Hematopoietic multipotent progenitor cell treated with erythropoietin and hydrocortisone succinate and interleukin-3 and kit ligand, for 4 days (in vitro differentiated cells): ENCODE measurements at regions not wholly inside any gene's neighbourhood (a gene's known extent, or its start where the extent isn't known, plus 50 kb on each side); places are given as distances from the start of the nearest gene placed in this dataset.

Experiments
- DNase-seq: peaks from one replicate; pipeline ENCODE4 v3.0.0-alpha.2; 2015

GRCh38 chr20:61045091-61045490, 207.0 kb upstream of the CDH4 start:
- DNase-seq: no peak

DNA sequence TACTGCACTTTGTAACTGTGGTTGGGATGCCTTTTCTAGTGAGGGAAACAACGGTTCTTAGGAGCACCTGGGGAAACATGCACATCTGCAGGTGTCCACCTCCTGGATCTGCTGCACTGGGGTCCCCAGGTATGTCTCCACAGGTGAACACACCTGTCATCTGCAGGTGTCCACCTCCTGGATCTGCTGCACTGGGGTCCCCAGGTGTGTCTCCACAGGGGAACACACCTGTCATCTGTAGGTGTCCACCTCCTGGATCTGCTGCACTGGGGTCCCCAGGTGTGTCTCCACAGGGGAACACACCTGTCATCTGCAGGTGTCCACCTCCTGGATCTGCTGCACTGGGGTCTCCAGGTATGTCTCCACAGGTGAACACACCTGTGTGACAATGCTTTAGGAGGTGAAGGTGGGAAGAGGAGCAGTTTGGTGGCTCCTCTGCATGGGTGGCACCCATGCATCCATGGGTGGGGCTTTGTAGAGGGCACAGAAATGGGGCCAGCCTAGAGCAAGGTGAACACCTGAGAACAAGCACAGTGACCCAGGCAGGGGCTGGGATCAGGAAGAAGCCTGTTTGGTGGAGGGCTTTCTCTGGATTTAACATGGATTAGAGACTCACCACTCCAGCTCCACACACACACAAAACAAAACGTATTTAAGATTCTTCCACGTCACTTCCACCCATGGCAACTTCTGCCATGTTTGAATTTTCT, 206.0 kb upstream of the CDH4 start:
- peak; percentile 69 for DNase-seq

DNA sequence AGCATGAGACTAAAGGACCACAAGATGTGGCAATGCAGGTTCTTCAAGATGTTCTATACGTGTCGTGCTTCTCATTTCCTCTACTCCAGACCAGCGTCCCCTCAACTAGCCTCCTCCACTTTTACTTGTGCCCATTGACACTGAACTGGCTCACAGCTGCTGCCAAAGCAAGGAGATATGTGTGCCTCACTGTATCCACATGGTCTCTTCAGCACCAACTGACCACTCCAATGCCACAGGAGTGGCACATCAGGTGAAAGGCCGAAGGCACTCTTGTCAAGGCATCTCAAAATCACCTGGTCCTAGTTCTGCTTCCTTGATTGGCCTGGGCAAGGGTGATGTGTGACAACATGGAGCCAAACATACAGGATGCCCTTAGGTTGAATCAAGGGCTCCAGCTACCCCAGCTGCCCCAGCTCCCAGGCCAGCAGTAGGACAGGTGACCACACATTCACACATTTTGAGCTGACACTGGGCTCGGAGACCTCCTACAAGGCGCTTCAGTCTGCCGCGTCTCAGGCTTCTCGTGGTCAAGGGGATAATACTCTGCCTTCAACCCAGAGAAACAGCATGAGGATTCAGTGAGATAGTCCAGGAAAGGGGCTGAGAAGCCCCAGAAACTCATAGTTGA, 205.2 kb upstream of the CDH4 start:
- no peak for DNase-seq

DNA sequence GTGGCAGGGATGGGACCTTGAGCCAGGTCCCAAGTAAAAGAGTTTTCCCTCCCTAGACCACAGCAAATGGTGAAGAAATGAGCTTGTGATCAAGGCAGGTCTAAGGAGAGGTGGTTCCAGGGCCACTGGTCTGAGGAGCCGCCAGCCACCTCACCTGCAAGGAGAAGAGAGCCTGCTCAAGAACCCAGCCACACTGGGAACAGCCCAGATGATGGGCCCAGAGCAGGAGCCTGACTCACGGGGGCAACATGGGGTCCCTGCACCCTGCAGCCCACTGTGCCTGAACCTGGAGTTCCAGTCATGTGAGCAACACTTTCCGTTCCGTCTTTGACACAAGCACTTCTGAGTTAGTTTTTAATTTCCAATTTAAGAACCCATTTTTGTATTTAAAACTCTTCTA, 204.5 kb upstream of the CDH4 start:
- no peak for DNase-seq

DNA sequence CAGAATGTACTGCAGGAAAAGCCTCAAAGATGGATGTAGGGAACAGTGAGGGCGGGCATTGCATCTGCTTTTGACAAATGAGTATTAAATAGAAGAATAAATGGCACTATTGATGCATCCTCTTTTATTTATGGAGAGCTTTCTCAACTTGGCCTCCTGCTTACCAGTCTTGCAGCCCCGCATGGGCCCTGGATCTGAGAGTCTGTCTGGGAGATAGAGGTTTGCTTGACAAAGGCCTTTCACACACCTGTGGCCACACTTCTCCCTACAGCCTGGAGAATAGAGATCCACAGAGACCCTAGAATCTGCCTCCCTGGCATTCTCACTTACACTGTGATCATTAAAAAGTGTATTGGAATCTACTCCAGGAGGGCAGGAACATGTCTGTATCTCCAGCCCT, 203.8 kb upstream of the CDH4 start:
- DNase-seq: no peak

DNA sequence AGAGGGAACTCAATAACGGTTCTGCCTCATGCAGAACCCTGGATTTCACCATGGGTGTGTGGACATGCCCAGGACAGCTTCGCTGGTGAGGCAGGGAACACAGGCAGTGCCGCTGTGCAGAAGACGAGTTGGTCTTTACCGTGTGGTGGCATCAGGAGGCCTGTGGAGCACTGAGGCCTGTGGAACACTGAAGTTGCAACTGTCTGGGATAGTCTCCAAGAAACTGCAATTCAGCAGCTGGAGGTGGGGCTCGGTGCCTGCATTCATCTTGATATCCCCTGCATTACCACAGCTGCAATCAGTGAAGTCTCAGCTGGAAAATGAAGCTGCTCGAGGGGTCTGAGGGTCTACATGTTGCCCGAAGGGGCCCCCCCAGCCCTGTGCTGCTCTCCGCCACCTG, 202.4 kb upstream of the CDH4 start:
- DNase-seq: no peak

DNA sequence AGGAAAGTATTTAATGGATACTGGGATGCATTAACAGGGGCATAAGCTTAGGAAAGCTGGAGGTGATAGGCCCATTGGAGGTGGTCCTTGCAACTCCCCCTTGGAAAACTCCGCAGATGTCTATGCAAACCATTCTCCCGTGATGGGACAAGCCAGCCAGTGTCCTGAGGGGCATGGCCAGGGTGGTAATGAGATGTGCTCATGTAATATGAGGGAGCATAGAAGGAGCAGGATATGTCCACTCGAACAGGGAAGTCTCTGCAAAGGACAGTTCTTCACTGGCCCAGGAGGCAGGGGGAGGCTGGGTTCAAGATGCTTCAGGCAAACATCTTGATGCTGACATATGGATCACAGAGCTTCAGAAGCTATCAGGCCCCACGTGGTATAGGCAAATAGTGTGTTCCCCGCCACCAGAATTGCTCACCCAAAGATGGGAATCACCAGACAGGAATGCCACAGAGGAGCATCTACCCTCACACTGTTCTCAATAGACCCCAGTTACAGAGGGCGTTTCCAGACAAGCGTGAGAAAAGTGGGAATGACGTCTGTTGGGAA, 201.6 kb upstream of the CDH4 start:
- DNase-seq: no peak

DNA sequence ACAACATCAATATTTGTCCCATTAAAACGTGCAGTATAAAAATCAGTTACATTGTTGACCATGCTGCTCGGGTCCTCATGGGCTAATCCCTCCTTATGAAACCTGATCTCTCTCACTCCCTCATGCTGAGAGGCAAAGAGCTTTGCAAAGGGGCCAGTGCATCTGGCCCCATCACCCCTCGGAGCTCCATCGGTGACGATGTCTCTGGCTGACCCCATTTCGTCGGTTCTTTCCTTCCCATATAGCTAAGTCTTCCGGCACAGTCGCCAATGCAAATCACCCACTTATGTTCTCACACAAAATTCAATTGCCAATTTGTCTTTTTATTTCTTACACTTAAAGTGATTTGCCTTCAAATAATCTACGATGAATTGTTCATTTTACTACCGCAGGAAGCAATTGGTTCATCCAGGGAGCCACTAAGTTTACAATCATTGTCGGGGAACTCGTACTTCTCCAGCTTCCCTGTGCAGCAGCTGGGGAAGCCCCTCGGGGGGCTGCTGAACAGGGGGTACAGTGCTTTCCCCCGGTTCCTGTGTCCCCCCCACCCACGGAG, 199.8 kb upstream of the CDH4 start:
- no peak for DNase-seq

GRCh38 chr20:61052776-61053442, 199.2 kb upstream of the CDH4 start:
- DNase-seq: no peak

- DNase-seq: no peak
Measured at GRCh38 chr20:61053487-61053886, 198.6 kb upstream of the CDH4 start.

GRCh38 chr20:61053889-61054288, 198.2 kb upstream of the CDH4 start:
- no peak for DNase-seq

GRCh38 chr20:61054411-61054810, 197.7 kb upstream of the CDH4 start:
- no peak for DNase-seq

GRCh38 chr20:61055180-61056010, 196.7 kb upstream of the CDH4 start:
- DNase-seq: no peak

DNA sequence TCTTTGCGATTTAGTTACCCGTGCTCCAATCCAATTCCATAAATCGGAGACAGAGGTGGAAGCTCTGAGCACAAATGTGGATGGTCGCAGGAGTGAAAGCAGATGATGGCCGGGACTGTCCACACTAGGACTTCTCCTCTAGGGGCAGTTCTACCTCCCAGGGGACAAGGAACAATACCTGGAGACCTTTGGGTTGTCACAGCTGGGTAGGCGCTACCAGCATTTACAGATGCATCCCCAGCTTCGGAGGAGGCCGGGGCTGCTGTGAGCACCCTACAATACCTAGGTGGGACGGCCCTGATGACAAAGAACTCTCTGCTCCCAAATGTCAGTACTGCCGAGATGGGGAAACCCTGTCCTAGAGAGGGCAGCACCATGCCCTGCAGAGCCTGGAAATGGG, 195.9 kb upstream of the CDH4 start:
- no peak for DNase-seq

DNA sequence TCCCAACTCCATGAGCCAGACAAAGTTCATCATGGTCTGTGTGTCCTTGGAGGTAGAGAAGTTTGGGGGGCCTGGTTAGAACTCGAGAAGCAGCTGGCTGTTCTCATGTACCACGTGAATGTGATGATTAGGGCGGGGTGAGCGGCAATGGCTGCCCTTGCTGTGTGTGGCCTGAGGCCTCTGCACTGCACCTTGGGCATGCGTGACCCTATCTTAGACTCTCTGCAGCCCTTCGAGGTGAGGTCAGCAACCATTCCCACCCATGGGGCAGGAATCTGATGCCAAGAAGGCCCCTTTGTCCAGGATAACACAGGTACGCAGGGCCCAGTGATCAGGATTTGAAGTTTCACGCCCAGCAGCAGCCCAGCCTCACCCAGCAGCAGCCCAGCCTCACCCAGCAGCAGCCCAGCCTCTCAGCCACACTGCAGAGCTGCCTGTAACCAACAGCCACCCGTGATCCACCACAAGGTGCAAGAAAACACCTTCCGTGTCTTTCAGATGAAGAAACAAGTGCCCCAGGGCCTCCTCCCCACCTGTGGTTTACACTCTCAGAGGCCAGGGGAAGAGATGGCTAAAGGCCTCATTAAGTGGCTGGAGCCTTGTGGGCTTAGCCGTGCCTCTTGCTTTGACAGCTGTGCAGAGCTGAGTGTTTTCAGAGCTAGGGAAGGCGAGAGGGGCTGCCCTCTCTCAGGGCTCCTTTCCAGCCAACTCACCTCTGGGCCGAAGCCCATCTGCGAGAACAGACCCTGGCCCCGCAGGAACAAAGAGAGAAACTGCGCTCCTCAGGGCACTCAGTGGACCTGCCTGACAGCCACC, 195.2 kb upstream of the CDH4 start:
- DNase-seq: no peak

DNA sequence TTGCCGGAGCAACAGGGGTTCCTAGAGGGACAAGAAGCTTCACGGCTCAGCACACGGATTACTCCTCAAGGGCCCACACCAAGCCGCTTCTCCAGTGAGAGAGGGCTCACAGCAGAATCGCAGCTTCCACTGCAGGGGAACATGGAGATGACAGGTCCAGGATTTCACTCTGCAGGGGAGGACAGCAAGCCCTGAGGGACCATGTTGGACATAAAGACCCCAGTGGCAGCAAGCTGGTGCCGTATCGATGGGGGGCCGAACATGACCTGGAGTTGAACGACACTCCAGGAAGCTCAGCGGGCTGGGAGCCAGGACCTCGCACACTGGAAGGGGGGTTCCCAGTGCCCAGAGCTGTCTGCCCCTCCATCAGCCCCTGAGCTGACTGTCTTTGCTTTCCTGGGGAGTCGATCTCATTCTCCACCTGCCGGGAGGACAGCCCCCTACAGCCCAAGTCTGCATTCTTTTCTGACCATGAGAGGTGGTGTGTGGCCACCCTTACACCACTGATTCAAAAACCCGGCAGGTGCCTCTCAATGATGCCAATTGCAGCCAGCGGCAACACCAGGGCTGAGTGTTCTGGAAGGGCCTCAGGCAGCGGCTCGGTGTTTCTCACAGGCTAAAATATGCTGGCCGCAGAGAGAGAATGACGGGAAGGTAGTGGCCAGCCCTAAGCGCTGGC, 194.5 kb upstream of the CDH4 start:
- no peak for DNase-seq

GRCh38 chr20:61061981-61062380, 190.1 kb upstream of the CDH4 start:
- DNase-seq: no peak

GRCh38 chr20:61065853-61066252, 186.2 kb upstream of the CDH4 start:
- DNase-seq: no peak

DNA sequence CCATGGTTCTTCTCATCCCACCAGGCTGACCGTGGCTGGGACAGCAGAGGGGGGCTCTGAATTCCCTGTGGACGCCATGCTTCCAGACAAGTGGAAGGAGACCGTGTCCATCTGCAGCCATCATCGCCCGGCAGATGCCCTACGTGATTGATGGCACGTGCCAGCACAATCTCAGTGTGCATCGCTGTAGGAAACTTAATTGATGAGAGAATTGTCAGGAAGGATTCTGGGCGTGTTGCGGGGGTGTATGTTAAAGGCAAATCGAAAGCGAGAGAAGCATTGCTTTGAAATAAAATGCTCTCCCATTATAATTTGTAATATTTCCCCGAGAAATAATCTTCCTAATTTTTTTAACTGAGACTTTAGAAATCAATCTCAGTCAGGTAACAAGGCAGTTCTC, 185.5 kb upstream of the CDH4 start:
- DNase-seq: no peak

DNA sequence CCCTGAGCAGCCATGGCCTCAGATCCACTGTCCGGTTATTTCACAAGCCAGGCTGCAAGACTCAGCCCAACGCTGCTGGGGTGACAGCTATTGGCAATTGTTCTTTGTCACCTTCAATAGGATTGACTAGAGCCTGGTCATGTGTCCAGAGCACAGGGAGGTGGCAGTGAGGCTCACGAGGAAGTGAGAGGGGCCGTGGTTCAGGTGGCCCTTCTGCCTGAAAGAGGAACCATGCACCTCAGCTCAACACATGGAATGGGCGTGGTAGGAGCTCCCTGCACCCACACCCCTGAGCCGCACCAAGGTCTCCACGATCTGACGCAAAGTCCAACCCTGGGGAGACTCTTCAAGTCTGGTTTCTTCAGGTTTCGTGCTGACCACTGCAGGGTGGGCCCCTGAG, 184.8 kb upstream of the CDH4 start:
- no peak for DNase-seq

DNA sequence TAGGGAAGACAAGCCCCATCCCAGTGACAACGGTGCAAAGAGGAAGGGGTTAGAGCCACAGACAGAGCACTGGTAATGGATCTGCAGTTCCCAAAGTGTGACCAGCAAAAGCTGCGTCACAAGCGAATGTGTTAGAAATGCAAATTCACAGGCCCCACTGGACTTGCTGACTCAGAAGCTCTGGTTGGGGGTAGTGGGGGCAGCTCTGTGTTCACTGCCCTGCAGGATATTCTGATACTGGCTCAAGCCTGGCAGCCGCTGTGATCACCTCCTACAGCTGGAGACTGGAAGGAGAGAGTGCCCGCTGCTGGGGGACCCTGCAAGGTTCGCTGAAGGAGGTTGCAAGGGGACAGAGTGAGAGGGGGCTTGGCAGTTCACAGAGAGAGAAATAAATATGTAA, 179.7 kb upstream of the CDH4 start:
- DNase-seq: no peak
